Right renal cortex interstitium (tissue), 3 donors: ENCODE measurements at regions not wholly inside any gene's neighbourhood (a gene's known extent, or its start where the extent isn't known, plus 50 kb on each side); places are given as distances from the start of the nearest gene placed in this dataset.
"Not testable (repeated sequence)": the region's sequence is repeated elsewhere in the genome, so short reads cannot be mapped to it uniquely, and the experiment has no call there.

Experiments
- DNase-seq, 3 donors: peaks; one replicate each; pipeline ENCODE4 v3.0.0-alpha.2; 2013; ENCODE audit warnings: low read depth in 3 of 3, low spot score in 2 of 3

DNA sequence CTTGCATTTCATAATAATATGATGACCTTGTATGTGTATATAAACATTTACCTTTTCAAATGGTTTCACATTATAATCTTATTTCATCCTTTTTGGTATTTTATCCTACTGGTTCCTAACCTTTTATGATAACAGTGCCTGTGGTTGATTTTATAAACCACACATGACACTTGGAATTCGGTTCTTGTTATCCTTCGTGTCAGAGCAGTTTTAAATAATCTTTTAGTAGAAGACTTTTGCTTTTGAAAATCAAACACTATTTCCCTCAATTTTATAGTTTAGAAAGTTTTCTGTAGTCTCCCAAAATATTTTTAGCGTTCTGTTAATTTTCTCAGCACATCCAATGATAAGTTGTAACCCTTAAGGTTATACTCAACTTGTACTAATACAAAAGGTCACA, 676.8 kb downstream of the RAPGEF2 start:
- no peak for DNase-seq

DNA sequence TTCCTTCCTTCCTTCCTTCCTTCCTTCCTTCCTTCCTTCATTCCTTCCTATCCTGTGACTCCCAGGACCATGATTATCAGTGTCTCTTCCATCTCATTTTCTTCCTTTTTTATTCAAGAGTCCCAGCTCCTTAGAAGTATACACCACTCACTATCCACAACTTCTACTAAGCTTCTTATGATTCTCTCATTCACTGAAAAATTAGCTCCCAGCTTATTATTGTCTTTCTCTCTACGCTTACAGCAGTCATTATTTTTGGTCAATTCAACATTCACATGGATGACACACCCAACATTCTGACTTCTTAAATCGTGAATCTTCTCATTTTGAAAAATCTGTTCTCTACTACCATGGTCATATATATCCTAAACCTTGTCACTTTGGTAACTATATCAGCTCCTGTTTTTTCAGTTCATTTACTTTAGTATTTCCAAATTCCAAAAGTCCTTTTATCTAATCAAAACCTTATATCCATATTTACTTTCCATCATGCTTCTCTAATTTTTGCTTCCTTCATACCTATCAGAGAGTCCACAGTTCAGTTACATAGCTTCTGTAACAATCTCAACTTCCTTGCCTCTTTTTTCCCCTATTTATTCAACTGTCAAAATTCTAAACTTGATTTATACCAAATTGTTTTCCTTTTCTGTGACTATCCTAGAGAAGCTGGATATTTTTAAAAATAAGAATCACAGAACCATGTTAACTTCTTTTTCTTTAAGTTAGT, 677.5 kb downstream of the RAPGEF2 start:
- no peak for DNase-seq

DNA sequence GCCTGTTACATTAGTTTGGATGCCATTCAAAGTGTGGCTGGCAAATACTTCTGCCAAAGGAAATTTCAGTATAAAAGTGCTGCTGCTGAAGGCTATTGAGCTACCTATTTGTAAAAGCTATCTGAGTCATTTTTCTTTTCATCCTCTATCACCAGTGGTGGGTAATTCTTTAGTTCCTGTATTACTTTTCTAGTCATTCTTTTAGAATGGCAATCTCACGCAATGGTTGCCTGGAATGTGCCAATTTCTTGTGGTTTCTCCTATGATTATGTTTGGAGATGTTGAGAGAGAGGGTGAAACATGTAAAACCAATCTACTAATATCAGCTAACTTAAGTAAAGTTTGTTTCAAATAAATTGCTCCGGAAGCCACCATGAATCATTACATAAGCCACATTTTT, 685.0 kb downstream of the RAPGEF2 start:
- no peak for DNase-seq

DNA sequence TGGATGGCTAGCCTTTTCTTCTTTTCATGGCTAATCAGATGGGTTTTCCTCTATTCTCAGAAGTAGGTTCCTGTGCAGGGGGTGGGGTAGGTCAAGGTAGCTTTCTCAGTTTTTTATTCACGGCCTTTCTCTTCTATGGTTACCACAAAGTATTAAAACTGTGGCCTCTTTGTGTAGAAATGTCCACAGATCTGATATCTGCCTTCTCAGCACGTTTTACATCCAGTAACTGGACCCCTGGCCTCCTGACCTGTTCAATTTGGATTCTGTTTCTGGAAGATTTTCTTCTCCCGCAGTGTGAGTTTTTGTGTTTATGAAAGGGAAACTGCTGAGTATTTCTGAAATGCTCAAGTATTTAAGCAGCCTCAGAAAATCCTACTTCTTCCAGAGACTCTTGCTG, 688.5 kb downstream of the RAPGEF2 start:
- no peak for DNase-seq

DNA sequence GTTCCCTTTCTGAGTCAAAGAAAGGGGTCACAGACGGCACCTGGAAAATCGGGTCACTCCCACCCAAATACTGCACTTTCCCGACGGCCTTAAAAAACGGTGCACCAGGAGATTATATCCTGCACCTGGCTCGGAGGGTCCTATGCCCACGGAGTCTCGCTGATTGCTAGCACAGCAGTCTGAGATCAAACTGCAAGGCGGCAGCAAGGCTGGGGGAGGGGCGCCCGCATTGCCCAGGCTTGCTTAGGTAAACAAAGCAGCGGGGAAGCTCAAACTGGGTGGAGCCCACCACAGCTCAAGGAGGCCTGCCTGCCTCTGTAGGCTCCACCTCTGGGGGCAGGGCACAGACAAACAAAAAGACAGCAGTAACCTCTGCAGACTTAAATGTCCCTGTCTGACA, 701.7 kb downstream of the RAPGEF2 start:
- DNase-seq: not testable (repeated sequence)

DNA sequence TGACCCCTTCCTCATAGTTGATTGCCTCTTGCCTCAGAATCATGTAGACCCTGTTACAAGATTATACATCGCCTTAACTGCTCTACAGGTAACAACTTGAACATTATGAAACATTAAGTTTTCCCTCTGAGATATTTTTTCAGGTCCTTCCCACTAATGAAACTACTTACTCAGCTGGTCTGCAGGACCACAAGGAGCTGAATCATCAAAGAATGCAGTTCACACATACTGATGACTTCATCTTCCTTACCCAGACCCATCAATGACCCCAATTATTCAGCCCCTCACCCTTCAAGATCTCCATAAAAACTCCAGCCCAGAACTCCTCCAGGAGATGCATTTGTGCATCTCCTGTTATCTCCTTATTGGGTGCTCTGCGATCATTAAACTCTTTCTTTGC, 720.9 kb downstream of the RAPGEF2 start:
- no peak for DNase-seq

DNA sequence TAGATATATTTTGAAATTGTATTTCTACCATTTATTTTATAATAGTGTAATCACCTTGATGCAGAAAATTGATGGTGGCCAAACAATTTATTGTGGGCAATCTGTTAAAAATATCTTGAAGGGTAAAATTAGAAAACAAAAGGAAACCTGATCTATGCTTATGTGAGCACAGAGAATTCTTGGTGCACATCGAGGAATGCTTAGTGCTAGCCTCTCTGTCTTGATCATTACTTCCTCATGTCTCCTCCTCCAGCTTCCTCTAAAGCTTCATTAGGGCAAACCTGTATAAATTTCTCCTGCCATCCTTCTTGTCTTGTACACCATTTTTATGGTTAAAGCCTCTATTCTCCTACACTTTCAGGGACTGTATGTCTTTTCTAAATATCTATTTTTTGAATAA, 725.8 kb downstream of the RAPGEF2 start:
- no peak for DNase-seq

DNA sequence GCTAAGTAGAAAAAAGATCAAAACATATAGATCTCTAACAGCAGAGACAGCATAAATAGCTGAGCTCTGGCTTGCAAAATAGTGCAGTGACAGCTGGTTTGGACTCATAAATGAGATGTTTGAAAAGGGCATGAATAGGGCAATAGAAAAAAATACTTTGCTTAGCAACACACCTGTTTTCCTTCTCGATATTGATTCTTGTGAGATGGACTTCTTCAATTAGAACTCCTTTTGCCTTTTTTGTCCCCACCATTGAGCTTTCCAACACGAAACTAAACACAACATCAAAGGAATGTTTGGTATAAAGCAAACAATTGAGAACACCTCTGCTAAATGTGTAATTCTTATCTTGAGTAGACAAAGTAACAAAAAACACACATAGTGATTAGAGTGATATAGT, 726.3 kb downstream of the RAPGEF2 start:
- DNase-seq: no peak

DNA sequence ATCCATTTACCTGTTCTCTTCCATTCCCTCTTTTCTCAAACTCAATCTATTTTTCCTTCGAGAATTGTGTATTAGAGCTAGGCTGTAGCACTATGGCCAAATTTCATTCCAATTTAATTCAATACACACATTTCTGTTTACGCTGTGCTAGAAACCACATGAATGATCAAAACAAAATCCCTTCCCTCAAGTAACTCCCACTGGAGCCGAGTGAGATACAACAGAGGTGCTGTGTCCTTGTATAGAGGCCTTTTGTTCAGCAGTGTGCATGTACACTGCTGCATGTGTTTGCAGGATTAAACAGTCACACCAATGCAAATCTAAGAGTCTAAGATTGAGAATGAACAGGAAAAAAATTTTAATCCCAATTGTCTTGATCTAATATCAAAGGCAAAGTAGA, 734.2 kb downstream of the RAPGEF2 start:
- no peak for DNase-seq

DNA sequence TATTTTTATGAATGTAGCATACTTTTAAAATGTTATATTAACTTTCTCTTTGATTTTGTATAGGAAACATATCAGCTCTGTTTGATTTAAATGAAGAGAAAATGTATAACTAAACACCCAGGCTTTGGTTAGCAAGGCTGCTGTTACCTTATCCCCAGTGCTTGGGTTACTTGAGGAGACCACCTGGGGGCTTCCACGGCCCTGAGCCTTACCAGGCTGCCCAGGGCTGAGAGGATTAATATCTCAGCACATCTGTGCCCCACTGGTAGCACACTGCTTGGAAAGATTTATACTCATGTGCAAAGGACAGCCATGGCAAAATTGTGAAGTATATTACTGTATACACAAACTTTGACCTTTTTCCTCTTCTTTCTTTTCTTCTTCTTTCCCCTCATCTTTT, 752.9 kb downstream of the RAPGEF2 start:
- DNase-seq: no peak

DNA sequence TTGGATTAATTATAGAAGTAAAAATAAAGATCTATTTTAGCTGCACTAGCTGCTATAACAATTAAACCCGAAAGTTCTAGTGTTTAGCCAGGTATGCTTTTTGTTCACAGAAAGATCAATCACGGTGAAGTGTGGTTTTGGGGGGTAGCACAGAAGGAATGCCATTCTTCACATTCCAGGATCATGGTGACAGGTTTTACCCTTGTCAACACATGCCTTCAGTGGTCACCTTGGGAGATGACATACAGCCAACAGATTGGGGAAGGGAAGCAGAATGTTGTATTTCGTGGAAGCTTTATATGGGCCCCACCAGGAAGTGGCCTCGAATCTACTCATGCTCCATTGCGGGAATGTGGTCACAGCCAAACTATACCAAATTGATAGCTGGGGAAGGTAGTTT, 753.6 kb downstream of the RAPGEF2 start:
- DNase-seq: no peak

DNA sequence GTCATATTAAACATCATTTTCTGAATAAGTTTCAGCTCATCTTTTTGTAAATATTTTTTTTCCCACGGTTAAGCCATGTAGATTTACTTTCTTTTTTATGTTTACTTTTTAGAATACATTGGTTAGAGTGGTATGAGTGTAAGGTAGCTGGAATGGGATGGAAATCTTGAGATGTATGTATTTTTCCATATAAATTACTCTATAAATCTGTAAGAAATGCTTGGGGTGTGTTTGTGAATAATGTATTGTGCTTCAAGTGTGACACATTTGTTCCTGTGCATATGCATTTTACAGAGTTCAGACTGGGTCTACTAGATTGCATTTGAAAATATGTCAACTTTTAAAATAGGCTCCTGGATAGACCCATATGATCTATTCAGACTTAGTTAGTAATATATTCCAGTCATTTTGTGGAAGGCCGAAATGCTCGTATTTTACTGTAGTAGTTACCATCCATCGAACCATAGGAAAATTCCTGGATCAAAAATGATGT, 756.8 kb downstream of the RAPGEF2 start:
- no peak for DNase-seq

DNA sequence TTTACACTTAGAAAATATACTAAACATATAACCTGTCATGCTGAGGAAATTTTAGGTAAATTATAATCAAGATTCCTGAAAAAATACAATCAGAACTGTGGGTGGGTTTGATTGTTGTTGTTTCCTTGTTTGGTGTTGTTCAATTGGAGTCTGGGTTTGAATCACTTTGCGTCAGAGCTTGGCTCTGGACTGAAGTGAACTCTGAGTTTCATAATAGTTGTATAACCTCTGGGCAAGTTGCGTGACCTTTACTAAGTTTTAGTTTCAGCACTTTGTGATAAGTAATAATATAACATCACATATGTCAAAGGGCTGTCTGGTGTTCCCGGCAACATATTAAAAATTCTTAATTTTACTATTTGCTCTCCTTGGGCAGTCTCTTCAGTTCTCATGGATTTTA, 758.1 kb downstream of the RAPGEF2 start:
- DNase-seq: no peak

DNA sequence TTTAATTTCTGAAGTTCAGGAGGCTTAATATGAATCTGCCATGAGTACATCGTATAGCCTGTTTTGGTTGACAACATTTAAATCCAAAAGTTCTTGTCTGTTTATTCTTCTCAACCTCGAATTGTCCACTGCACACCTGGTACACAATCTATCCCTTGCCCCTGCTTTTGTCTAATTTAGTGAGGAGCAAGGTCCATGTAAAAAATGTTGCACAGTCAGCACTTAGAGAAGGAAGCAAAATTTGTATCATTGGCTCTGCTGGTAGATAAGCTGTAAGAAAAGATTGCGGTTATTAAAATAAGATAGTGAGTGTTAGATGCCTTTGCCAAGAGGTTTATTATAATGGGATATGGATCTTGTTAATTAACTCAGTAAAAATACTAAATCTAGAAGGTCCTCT, 761.5 kb downstream of the RAPGEF2 start:
- DNase-seq: no peak

DNA sequence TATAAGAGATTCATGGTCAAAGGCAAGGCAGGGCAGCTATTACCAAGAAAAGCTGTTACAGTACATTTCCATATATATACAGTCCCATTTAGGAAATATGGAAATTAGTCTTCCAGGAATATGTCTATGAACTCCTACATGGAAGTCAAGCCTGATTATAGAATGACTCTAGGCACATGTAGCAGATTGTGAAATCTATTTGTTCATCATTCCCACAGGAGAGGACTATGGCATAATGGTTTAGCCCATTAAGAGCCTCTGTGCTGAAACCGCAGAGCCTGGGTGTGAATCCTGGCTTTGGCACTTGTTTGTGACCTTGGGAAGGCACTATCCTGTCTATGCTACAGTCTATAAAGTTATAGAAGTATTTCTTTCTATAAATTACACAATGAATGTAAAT, 764.8 kb downstream of the RAPGEF2 start:
- no peak for DNase-seq

DNA sequence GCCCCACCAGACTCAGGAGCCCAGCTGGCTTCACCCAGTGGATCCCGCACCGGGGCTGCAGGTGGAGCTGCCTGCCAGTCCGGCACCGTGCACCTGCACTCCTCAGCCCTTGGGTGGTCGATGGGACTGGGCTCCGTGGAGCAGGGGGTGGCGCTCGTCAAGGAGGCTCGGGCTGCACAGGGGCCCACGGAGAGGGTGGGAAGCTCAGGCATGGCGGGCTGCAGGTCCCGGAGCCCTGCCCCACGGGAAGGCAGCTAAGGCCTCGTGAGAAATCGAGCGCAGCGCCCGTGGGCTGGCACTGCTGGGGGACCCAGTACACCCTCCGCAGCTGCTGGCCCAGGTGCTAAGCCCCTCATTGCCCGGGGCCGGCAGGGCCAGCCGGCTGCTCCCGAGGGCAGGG, 766.1 kb downstream of the RAPGEF2 start:
- DNase-seq: not testable (repeated sequence)

DNA sequence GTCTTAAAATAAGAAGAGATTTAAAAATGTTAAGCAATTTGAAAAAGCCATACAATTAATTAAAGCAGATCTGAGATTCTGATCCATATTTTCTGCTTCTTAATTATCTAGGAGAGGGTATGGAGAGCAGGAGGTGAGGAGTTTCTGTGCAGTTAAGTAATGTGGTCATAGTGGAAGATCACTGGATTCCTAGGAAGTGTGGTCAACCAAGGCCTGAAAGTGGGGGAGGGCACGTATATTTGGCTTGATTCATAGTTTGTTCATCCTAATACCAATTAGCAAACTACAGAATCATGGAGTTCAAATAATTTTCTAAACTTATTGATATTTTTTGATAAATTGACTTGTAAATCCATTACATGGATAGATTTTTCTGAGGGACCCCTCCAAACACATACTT, 768.3 kb downstream of the RAPGEF2 start:
- no peak for DNase-seq

DNA sequence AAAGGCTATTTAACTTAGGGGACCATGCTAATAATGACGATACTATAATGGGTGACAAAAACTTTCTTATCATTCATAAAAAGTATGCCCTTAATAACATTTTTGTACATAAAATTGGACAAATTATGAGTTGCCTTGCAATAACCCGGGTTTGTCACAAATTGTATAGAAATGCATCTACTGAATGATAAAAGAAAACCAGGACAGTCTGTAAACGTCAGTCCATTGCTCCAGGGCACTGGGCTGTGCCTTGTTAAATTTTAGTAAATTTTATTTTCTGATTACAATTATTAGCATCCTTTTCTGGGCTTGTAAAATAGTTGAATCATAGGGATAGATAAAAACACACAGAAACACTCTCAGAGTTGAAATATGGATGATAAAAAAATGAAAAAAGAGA, 778.3 kb downstream of the RAPGEF2 start:
- DNase-seq: no peak

DNA sequence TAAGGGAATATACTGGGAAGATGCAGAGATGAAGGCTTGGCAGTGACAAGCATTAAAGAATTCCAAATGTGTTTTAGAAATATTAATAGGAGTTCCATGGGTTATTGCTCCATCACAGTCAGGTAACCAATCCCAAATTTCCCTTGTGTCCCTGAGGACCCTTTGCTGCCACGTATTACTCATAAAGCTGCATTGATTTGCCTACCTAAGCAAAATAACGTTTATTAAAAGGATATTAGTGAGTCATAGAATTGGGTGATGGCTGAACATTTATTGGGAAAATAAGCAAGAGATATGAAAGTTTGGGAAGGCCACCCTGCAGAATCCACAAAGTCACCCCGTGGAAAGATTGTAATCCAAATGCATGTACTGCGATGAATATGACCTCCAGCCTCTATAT, 782.1 kb downstream of the RAPGEF2 start:
- no peak for DNase-seq

DNA sequence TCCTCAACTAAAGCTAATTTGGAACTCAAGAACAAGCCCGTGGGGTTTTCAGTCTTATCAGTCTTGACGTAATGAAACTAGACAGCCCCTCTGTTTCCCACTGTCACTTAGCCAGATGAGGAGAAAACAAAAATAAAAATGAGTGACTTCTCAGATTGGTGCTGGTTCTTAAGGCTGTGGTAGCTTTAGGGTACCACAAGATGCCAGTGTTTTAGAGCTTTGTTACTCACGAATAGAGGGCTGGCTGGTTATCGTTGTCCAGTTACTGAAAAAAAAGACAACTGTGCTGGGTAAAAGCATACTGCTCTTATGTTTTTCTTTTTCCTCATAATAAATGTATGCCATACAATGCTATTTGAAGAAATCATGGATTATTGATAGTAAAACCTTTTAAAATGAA, 796.7 kb downstream of the RAPGEF2 start:
- DNase-seq: no peak

DNA sequence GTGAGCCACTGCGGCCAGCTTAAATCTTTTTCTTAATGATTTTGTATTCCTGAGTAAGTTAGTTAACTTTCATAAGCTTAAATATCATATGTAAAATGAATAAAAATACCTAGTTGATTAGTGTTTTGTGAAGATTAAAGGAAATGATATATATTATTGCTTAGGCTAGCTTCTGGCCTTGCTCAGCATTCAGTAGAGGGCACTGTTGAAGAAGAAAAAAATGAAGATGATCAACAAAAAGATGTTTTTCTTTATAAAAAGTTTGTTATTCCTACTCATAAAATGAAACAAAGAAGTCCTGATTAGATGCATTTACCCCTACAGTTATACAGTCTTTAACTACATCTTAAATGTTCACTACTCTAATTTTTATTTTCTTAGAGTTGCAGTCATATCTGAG, 797.7 kb downstream of the RAPGEF2 start:
- no peak for DNase-seq

DNA sequence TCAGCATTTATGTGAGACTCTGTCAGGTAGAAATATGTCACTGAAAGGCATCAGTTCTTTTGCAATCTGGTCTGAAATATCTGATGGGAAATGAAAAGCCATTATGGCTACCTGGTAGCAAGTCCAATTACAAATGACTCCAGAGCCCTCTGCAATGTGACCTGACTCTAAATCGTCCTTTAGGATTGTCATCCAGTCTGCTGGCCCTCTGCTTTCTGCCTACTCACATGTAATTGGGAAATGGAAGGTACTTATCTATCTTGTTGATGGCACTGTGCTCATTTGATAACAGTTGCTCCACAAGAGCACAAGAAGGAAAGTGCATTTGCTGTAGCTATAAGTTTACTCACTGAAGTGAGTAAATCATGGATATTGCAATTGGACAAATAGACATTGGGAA, 799.8 kb downstream of the RAPGEF2 start:
- DNase-seq: no peak

DNA sequence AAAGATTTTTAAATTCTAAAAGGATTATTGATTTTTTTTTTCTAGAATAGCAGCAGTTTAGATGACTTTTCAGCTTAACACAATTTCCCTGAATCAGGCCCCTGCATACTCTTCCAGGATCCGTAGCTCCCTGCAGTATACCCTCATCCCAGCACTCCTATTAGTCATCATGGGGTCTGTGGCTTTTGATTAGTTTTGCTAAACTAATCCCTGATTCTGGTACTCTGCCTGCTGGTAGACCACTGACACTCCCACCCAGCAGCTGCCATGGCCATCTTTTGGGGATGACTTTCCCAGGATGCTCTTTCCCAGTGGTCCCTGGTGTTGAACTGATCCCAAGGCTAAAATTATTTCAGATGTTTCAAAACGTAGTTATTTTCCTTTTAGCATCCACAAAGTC, 802.0 kb downstream of the RAPGEF2 start:
- no peak for DNase-seq
